PC-3 (cell line): ENCODE measurements at regions not wholly inside any gene's neighbourhood (a gene's known extent, or its start where the extent isn't known, plus 50 kb on each side); places are given as distances from the start of the nearest gene placed in this dataset.

Source experiments
- EZH2 ChIP-seq: fragments of 300-600 bp; sonication (generic); IDR thresholded peaks from one replicate; pipeline ENCODE4 v1.6.1; 2017; ENCODE audit warnings: antibody characterized with exemption, mild to moderate bottlenecking, low read length; ENCODE audit not compliant: unreplicated experiment
- TF ChIP-seq, protein P1 (sequence below): fragments of 300-600 bp; sonication (generic); conservative IDR thresholded peaks from 2 replicates; pipeline ENCODE4 v1.5.1; 2017; ENCODE audit warnings: antibody characterized with exemption, low read depth, mild to moderate bottlenecking, low read length

GRCh38 chr5:155342956-155343355, 329.4 kb downstream of the KIF4B start:
- TF ChIP-seq EZH2, result no peak
- TF ChIP-seq, protein P1, sequence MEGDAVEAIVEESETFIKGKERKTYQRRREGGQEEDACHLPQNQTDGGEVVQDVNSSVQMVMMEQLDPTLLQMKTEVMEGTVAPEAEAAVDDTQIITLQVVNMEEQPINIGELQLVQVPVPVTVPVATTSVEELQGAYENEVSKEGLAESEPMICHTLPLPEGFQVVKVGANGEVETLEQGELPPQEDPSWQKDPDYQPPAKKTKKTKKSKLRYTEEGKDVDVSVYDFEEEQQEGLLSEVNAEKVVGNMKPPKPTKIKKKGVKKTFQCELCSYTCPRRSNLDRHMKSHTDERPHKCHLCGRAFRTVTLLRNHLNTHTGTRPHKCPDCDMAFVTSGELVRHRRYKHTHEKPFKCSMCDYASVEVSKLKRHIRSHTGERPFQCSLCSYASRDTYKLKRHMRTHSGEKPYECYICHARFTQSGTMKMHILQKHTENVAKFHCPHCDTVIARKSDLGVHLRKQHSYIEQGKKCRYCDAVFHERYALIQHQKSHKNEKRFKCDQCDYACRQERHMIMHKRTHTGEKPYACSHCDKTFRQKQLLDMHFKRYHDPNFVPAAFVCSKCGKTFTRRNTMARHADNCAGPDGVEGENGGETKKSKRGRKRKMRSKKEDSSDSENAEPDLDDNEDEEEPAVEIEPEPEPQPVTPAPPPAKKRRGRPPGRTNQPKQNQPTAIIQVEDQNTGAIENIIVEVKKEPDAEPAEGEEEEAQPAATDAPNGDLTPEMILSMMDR, result no peak
